ENCODE measurements at regions not wholly inside any gene's neighbourhood (a gene's known extent, or its start where the extent isn't known, plus 50 kb on each side); places are given as distances from the start of the nearest gene placed in this dataset.
"Not testable (repeated sequence)": the region's sequence is repeated elsewhere in the genome, so short reads cannot be mapped to it uniquely, and the experiment has no call there.

DNA sequence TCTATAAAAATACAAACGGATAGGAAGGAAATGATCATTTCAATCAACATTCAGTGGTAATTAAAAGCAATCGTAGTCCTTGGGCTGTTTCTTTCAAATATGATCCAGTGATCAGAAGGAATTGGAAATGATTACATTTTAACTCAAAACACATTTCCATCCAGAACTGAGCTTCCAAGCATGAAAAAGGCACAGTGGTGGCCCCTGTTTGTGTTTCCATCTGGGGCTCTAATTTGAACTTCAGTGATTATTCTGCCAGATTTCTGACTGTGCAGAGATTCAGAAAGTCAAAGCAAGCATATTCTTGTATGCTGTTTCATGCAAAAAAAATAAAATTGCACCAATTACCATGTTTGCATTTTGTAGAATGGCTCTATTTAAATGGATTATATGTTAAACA, 157.0 kb upstream of the LMNTD1 start:
- Histone ChIP-seq H3K4me2 (ENCODE audit: insufficient read depth, low read length) (no peak overlapping the region), H3K4me1 (ENCODE audit: insufficient read depth, low read length) (no peaks in the 10 kb centered on the region), H3K79me2 (ENCODE audit: insufficient read depth, low read length) (no peaks in the 10 kb centered on the region), H3K27me3 (ENCODE audit: insufficient read depth, low read length, poor library complexity) (no peaks in the 10 kb centered on the region), H3K9me3 (ENCODE audit: insufficient read depth, low read length, severe bottlenecking) (peaks cover 3% of the 10 kb centered on the region), H3K9ac (ENCODE audit: low read depth, low read length) (no peak overlapping the region), H3K36me3 (ENCODE audit: insufficient read depth, low read length) (no peaks in the 10 kb centered on the region), H4K20me1 (ENCODE audit: insufficient read depth, low read length) (no peaks in the 10 kb centered on the region), H3K4me3 (ENCODE audit: low read depth in 1 of 2, low read length in 2 of 2) (no peak overlapping the region), H3K27ac (ENCODE audit: low read length) (no peak overlapping the region), H2AFZ (ENCODE audit: low read depth, low read length) (no peak overlapping the region)
- ATAC-seq (ENCODE audit: insufficient read depth, low read depth) (no peak), DNase-seq (no peak)
- TF ChIP-seq EZH2 (IDR thresholded peaks at IDR 0.05; ENCODE audit: borderline replicate concordance, low read depth, low read length, severe bottlenecking) = no peak
- TF ChIP-seq, protein P1, sequence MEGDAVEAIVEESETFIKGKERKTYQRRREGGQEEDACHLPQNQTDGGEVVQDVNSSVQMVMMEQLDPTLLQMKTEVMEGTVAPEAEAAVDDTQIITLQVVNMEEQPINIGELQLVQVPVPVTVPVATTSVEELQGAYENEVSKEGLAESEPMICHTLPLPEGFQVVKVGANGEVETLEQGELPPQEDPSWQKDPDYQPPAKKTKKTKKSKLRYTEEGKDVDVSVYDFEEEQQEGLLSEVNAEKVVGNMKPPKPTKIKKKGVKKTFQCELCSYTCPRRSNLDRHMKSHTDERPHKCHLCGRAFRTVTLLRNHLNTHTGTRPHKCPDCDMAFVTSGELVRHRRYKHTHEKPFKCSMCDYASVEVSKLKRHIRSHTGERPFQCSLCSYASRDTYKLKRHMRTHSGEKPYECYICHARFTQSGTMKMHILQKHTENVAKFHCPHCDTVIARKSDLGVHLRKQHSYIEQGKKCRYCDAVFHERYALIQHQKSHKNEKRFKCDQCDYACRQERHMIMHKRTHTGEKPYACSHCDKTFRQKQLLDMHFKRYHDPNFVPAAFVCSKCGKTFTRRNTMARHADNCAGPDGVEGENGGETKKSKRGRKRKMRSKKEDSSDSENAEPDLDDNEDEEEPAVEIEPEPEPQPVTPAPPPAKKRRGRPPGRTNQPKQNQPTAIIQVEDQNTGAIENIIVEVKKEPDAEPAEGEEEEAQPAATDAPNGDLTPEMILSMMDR (IDR thresholded peaks at IDR 0.05; ENCODE audit: borderline replicate concordance, extremely low read depth, low read length, poor library complexity, severe bottlenecking) = no peak

DNA sequence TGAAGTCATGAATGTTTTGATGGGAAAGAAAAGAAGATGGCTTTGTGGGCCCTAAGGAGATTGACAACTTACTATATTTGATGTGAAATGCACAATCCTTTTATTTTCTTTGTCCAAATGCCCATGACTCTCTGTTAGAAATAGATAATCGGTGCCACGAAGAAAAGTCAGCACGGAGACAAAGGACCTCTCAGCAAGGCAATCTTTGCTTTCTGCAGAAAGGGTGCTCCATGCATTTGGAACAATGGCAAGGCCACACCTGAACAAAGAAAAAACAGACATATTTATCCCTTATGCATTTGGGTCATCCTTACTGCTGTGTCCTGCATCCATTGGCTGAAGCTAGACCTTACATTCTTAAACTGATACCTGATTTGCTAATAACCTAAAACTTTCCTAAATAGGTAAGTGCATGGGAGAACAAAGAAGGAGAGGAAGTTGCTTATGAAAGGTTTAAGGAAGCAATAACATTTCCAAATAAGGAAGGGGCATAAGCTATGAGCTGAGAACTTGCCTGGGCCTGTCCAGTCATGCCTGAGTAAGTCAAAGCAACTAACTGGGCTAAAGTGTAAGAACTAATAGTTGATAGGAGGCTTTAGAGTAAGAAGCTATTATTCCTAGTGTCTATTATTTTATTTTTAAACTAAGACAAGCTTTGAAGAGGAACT, 158.0 kb upstream of the LMNTD1 start:
- ATAC-seq (ENCODE audit: insufficient read depth, low read depth); H3K4me3 ChIP-seq (ENCODE audit: low read depth in 1 of 2, low read length in 2 of 2); H3K4me1 ChIP-seq (ENCODE audit: insufficient read depth, low read length); DNase-seq; H3K27ac ChIP-seq (ENCODE audit: low read length); H3K36me3 ChIP-seq (ENCODE audit: insufficient read depth, low read length); H3K9ac ChIP-seq (ENCODE audit: low read depth, low read length); H3K9me3 ChIP-seq (ENCODE audit: insufficient read depth, low read length, severe bottlenecking); H3K4me2 ChIP-seq (ENCODE audit: insufficient read depth, low read length); H3K79me2 ChIP-seq (ENCODE audit: insufficient read depth, low read length); H2AFZ ChIP-seq (ENCODE audit: low read depth, low read length); H3K27me3 ChIP-seq (ENCODE audit: insufficient read depth, low read length, poor library complexity); H4K20me1 ChIP-seq (ENCODE audit: insufficient read depth, low read length): not testable (repeated sequence)

DNA sequence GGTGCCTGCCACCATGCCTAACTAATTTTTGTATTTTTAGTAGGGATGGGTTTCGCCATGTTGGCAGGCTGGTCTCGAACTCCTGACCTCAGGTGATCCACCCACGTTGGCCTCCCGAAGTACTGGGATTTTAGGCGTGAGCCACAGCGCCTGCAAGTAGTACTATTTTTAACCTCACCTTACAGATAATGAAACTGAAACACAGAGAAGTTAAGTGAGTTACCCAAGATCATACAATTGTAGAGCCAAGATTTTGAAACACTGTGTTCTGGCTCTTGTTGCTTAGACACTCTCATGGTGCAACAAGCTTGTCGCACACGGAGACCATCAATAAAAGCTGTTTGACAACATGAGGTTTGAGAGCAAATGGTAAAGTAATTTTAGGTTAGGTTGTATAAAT, 159.1 kb upstream of the LMNTD1 start:
- DNase-seq (no peak), ATAC-seq (ENCODE audit: insufficient read depth, low read depth) (no peak)
- no peak overlapping the region for H3K9ac ChIP-seq (ENCODE audit: low read depth, low read length)
- TF ChIP-seq EZH2 (IDR thresholded peaks at IDR 0.05; ENCODE audit: borderline replicate concordance, low read depth, low read length, severe bottlenecking) = no peak
- TF ChIP-seq, protein P1 (IDR thresholded peaks at IDR 0.05; ENCODE audit: borderline replicate concordance, extremely low read depth, low read length, poor library complexity, severe bottlenecking) = no peak
- no peak overlapping the region for H3K4me2 ChIP-seq (ENCODE audit: insufficient read depth, low read length)
- no peaks in the 10 kb centered on the region for H3K4me1 ChIP-seq (ENCODE audit: insufficient read depth, low read length)
- no peak overlapping the region for H2AFZ ChIP-seq (ENCODE audit: low read depth, low read length)
- H3K27me3 ChIP-seq (ENCODE audit: insufficient read depth, low read length, poor library complexity) = no peaks in the 10 kb centered on the region
- no peaks in the 10 kb centered on the region for H3K36me3 ChIP-seq (ENCODE audit: insufficient read depth, low read length)
- H3K79me2 ChIP-seq (ENCODE audit: insufficient read depth, low read length) = no peaks in the 10 kb centered on the region
- H3K4me3 ChIP-seq (ENCODE audit: low read depth in 1 of 2, low read length in 2 of 2) = no peak overlapping the region
- no peak overlapping the region for H3K27ac ChIP-seq (ENCODE audit: low read length)
- H4K20me1 ChIP-seq (ENCODE audit: insufficient read depth, low read length) = no peaks in the 10 kb centered on the region
- peaks cover 3% of the 10 kb centered on the region for H3K9me3 ChIP-seq (ENCODE audit: insufficient read depth, low read length, severe bottlenecking)

DNA sequence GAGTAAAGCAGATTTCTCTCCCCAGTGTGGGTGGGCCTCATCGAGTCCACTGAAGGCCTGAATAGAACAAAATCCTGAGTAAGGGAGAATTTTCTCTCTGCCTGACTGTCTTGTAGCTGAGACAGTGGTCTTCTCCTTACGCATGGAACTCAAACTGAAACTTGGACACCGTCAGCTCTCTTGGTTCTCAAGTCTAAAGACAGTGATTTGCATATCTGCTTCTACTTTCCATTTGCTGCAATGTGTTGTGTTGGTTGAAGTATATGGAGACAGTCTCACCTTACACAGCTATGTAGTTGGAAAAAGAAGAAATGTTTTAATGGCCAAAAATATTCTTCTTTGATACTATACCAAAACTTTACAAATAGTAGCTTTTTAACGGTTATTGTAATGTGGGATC, 160.2 kb upstream of the LMNTD1 start:
- H2AFZ ChIP-seq (ENCODE audit: low read depth, low read length) = no peak overlapping the region
- no peaks in the 10 kb centered on the region for H3K79me2 ChIP-seq (ENCODE audit: insufficient read depth, low read length)
- TF ChIP-seq EZH2 (IDR thresholded peaks at IDR 0.05; ENCODE audit: borderline replicate concordance, low read depth, low read length, severe bottlenecking) = no peak
- TF ChIP-seq, protein P1 (IDR thresholded peaks at IDR 0.05; ENCODE audit: borderline replicate concordance, extremely low read depth, low read length, poor library complexity, severe bottlenecking) = no peak
- no peak for DNase-seq
- no peak overlapping the region for H3K4me2 ChIP-seq (ENCODE audit: insufficient read depth, low read length)
- no peak for ATAC-seq (ENCODE audit: insufficient read depth, low read depth)
- no peaks in the 10 kb centered on the region for H3K36me3 ChIP-seq (ENCODE audit: insufficient read depth, low read length)
- no peak overlapping the region for H3K9ac ChIP-seq (ENCODE audit: low read depth, low read length)
- H3K27ac ChIP-seq (ENCODE audit: low read length) = no peak overlapping the region
- no peaks in the 10 kb centered on the region for H3K9me3 ChIP-seq (ENCODE audit: insufficient read depth, low read length, severe bottlenecking)
- H3K27me3 ChIP-seq (ENCODE audit: insufficient read depth, low read length, poor library complexity) = no peaks in the 10 kb centered on the region
- no peaks in the 10 kb centered on the region for H4K20me1 ChIP-seq (ENCODE audit: insufficient read depth, low read length)
- H3K4me3 ChIP-seq (ENCODE audit: low read depth in 1 of 2, low read length in 2 of 2) = no peak overlapping the region
- H3K4me1 ChIP-seq (ENCODE audit: insufficient read depth, low read length) = no peaks in the 10 kb centered on the region

Data from DND-41 (cell line).